HG02981 (cell line): ENCODE measurements at regions not wholly inside any gene's neighbourhood (a gene's known extent, or its start where the extent isn't known, plus 50 kb on each side); places are given as distances from the start of the nearest gene placed in this dataset.
"Not testable (repeated sequence)": the region's sequence is repeated elsewhere in the genome, so short reads cannot be mapped to it uniquely, and the experiment has no call there.

ENCODE experiments used
- ATAC-seq: cut with Tn5 transposase; IDR thresholded peaks from one replicate; pipeline ENCODE4 v1.9.1; 2021; ENCODE audit warnings: mild to moderate bottlenecking, moderate library complexity; ENCODE audit not compliant: unreplicated experiment

DNA sequence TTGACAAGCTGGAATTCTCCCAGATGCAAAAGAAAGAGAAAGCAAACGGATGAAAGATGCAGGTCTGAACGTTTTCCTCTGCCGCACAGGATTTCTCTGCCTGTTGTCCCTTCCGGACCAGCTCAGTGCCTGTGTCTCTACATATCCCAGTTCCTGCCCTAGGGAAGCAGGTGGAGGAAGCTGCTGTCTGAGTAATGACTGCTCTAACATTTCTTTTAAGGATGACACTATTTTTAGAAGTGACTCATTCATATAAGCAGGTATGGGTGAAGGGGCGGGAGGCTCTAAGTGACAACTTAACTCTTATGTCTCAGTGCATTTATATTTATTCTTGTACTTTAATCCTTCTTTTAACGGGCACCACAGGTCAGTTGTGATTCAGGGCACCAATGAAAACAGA lies 128.8 kb downstream of the SLC24A2 start:
- ATAC-seq: no peak

DNA sequence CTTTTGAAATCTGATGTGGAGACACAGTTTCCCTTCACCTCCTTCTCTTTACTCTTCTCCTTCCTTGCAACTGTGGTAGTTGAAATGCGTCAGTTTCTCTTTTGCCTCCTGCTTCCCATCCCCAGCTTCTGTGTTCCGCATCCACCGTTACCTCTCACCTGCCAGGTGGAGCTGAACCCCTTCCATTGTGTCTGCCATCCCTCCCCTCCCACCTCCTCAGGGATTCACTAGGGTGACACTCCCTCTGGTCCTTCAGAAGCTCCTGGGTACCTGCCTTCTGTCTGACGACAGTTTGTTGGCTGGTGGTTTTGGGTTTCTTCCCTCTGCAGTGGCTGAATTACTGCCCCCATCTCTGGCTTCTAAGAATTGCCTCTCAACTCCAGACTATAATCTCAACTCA lies 132.1 kb downstream of the SLC24A2 start:
- ATAC-seq: no peak

DNA sequence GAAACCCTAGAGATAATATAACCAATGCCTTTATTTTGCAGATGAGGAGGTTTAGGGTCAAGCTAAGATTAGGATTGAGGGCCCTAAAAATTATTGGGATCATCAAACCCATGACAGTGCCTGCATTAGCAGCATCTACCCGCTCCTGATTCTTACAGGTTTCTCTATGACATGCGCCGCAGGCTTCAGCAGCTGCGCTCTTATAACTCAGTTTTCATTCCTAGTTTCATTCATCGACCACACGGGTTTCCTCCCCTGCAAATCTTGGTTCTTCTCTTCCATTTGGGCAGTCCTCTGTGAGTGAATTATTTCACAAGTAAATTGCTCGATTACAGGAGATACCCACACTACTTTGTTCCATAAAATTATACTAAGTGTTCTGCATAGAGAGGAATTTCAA lies 137.2 kb downstream of the SLC24A2 start:
- no peak for ATAC-seq

DNA sequence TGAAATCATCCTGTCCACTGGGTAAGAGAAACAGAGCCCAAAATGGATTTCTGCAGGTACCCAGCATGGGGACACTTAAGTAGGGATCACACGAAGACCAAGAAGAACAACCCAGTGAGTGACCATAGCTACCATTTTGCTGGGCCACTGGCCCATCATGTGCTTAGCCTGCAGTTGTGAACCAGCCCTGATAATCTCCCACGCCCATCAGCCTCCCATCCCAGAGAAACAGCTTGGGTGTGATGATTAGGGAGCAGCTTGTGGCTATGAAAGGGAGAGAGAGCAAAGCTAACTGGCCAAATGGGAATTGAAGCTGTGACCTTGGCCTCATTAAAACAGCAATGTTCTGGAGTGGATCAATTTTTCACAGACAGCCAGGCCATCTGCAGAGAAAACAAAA lies 138.5 kb downstream of the SLC24A2 start:
- no peak for ATAC-seq

DNA sequence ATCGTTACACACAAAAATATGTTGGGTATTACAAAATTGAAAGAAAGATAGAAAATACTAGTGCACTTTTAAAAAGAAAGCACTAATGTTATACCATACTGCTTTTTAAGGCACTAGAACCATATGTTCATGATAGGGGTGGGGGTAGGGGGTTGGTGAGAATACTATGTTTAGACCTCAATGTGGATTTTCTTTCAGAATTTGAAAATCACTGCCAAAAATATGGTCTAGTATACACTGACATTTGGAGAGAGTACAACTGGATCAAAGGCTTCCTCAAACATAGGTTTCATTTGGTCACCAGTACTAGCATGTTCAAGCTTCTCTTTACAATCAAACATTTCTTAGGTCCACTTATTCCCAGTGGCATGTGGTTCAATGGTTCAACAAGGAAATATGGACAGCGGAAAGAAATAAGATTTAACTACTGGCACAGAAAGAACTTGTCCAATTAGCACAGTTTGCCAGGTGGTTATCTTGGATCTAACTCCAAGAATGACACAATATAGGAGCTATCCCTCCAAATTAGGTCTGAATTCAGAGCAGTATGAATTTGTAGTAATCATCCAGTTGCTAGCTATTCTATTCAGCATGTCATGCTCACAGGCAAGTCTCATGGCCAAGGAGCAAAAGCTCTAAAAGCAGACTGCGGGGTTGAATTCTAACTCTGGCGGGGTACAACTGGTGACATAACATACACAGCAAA lies 139.3 kb downstream of the SLC24A2 start:
- no peak for ATAC-seq

DNA sequence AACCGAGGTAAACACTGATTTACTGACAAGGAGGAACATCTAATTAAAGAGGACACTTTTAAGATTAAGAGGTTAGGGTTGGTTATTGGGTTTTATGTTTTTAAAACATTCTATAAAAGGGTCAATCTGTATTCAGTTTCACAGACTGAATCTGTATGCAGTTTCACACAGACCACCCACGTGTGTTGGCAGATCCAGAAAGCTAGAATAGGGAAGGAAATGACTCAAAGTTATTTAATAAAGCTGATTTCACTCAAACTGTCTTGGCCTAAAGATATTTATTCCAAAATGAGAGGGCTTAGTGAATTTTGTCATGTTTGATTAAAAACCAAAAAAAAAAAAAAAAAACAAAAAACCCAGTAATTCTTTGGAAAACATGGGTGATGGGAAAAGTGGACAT lies 140.2 kb downstream of the SLC24A2 start:
- no peak for ATAC-seq

DNA sequence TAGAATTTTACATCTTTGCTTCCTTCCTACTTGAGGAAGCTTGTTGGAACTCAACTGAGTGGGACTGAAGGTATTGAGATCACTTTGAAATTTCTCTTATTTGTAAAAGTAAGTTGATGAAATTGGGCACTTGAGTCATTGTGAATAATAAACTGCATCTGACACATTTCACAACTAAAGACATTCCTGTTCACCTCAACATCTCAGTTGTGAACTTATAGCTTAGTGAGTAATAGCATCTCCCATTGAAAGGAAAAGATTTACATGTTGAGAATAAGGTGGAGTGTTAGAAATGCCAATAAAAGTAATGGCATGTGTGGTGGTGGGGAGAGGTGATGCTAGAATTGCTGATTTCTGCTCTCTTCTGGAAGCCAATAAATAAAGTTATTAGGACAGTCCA lies 145.0 kb downstream of the SLC24A2 start:
- ATAC-seq: no peak

DNA sequence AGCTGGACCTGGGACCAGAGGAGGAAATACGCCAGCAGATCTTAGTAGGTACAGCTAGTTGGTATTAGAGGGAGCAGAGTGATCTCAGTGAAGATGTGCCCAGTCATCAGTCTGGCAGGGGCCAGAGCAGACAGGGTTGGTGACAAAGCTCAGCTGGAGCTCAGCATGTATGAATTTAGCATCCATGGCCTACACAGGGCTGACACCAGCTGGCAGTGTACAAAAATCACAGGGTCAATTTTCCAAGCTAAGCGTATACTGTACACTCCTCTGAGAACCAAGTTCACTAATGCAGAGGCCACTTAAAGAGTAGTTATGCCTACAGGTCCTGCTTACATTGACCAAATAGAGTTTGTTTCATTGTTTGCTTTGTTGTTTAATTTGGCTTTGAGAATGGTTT lies 146.6 kb downstream of the SLC24A2 start:
- ATAC-seq: no peak

DNA sequence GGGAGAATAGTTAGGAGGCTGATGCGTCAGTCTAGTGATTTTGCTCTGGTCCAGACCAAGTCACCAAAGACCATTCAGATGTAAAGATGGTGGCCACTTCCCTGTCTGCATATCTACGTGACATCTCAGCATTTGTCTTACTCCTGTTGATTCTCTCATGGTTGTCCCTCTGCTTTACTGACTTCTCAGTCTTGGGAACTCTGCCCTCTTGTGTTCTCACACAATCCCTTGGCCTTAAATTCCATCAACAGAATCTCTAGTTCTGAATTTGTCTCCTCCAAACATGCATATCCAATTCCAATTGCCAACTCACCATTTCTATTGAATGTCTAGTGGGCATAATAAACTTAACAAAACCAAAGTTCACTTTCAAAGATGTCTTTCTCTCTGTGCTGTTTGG lies 147.8 kb downstream of the SLC24A2 start:
- no peak for ATAC-seq

DNA sequence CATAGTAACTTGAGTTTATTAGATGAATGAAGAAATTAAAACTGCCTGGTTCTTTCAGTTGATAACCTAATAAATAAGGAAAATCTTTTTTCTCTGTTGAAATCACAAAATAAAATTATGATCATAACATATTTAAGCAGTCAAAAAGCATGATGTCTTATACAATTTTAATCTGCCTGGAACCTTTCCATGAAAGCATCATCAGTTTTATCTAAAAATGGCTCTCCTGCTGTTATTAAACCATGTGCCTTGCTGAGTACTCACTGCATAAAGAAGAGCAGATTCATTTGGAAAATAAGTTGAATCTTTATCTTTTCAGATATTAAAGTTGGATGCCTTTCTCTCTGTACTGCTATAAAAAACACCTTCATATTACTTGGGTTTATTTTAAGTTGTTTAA lies 148.8 kb downstream of the SLC24A2 start:
- no peak for ATAC-seq

DNA sequence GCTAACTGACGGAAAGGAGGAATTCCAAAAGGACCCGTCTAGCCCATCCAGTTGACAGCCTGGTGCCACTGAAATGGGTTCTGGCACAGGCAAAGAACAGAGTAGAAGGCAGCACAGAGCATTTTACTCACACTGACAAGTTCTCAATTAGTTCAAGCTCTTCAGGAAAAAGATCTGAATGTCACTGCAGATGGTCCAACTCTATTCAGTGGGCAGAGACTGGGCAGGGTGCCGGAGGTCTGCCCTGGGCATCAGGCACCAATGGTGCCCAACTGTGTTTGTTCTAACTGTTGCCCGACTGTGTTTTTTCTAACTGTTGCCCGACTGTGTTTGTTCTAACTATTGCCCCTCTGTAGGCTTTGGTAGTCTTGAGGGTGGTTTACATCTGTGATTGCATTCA lies 151.8 kb downstream of the SLC24A2 start:
- no peak for ATAC-seq

DNA sequence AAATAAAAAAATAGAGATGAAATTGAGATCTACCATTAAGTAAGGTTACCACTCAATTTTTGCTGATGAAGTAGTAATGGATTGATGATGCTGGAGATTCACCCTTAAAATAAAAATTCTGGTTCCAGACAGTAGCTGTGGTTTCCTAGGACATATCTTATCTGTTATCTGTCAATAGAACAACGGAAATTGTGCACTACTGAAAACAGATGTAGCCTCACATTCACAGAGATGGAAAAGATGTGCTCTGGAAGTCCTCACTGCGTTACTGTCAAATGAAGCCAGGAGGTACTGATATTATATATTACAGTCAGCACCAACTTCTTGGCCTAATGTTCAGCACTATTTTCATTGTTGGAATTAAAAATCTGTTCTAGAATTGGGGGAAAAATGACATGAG lies 154.0 kb downstream of the SLC24A2 start:
- ATAC-seq: no peak

DNA sequence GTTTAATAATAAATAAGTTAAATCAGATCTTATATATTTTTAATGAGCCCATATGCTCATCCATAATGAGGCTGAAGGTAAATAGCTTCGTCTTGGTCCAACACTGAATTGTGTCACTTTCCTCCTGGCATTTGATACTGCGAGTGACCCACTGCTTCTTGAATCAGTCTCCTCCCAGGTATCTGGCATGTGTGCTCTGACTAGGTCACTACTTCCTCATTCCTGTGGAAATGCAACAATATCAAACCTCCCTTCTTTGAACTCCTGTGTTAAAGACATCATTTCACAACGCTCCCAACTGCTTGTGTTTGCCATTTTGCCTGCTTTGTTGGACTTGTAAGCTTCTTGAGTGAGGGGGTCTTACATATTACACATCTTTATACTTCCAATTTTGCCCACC lies 157.7 kb downstream of the SLC24A2 start:
- no peak for ATAC-seq

DNA sequence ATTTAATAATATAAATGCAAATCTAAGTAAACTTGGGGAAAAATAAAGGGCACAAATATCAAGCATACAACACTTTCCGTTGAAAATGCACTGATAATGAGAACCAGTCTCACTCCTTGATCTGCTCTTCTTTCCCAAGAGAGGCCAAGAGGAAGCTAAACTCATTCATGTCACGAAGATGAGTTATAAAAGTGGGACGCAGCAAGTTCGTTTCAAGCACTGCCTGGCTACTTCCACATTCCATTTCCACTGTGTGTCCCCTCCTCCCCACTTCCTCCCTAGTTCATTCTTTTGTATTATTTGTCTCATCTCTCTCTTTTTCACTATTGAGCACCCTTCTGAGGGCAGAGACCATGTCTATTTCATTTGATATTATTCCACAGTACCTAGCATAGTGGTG lies 158.1 kb downstream of the SLC24A2 start:
- ATAC-seq: no peak

DNA sequence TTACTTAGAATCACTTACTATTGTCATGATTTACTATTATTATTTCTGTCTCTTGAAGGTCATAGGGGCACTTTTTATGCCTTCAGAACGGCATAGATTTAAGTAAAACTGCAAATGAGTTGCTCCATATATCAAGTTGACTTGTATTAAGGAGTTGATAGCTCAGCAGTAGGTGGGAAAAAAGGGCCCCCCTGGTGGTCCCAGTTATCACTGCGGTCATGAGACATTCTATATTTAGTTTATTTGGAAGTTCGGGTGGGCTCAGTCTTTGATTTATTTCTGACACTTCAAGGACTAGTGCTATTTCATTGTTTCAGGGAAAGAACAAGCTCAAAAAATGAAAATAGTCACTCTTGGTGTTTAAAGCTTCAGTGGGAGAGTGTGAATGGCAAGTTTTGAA lies 159.3 kb downstream of the SLC24A2 start:
- ATAC-seq: no peak

DNA sequence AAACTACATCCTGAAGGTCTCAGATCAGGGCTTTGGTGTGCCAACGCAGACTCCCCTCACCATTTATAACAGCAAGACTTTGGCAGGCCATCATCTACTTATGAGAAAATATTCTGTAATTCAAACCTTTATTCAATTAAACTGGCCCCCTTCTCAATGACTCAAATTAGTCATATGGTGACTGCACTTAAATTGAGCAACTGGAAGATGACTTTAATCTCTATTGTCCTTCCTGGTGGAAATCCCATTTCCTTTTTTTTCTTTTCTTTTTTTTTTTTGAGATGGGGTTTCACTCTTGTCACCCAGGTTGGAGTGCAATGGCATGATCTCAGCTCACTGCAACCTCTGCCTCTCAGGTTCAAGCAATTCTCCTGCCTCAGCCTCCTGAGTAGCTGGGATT lies 163.4 kb downstream of the SLC24A2 start:
- not testable (repeated sequence) for ATAC-seq

DNA sequence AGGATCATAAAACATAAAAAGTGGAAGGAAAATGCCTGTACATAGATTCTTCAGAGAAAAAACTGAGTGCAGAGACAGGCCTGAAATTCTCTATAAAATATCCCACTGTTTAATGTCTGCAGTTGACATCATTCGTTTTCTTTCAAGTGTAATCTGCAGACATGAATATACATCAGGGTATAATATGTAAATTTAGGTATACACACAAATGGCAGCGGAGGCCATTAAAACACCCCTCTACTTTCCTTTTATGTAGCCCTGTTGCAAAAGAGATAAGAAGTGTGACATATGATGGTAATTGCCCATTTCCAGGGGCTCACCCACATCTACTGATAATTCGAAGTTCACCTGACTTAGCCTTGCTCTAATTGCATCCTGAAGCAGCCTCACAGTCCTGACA lies 164.3 kb downstream of the SLC24A2 start:
- no peak for ATAC-seq

DNA sequence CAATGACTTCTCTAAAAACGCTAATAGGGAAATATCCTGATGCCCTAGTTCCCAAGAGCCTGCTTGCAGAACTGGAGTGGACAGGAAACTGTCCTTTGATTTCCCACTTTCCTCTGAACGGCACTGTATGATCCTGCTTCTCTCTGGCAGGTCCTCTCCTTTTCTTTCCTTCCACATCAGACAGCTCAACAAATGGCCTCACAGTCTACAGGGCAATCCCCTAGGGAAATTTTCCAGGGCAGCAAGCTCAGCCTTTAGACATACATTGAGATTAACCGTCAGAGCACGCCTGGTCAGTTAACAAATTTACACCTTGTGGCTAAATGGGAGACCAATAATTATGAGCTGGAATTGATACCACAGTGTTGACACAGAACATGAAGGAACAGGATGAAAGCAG lies 164.9 kb downstream of the SLC24A2 start:
- no peak for ATAC-seq

DNA sequence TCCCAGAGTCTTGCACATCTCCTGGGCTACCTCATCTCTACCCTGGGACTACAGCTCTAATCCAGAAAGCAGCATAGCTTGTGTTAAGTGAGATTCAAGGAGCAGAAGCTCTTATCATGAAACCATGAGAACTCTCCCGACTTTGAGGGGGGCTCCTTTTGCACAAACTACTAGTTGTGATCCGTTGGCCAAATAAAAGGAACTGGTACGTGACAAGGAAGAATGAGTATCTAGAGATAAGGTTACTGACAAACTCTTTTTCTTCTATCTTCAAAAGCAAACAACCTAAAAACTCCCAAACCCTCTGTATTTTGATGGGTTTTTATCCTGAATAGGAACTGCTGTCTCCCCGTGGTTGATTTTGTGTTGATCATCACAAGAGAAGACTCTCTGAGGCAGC lies 168.5 kb downstream of the SLC24A2 start:
- ATAC-seq: no peak

DNA sequence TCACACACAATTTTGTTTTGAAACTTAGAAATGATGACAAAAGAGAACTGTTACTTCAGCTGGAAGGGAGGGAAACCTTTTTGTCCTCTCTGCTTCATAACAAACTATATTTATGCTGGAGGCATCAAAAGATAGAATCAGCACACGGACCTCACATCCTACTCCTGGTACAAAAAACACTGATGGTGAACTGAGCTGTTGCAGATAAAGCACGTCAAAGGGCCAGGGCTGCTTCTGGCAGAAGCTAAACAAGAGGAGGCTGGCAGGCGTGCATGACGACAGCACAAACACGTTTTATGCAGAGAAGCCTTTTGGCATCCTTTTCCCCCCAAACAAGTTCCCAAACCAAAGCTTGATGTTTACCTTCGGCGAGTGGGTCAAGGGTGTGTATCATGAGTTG lies 169.6 kb downstream of the SLC24A2 start:
- no peak for ATAC-seq

DNA sequence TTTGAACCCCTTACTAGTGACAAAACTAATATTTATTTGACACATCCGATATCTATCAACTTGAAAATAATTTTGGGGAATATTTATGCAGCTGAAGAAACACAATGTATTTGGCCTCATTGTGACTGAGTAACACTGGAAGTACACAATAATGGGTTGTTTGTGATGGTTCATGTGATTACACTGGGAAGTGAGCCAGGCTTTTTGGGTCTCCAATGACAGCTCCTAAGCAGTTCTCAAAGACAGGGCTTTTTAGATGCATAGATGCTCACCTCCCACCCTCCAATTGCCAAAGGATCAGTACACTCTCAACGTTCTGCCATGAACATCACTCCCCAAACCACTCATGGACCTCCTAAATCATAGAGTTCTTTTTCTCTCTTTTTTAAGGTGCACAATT lies 170.0 kb downstream of the SLC24A2 start:
- no peak for ATAC-seq

DNA sequence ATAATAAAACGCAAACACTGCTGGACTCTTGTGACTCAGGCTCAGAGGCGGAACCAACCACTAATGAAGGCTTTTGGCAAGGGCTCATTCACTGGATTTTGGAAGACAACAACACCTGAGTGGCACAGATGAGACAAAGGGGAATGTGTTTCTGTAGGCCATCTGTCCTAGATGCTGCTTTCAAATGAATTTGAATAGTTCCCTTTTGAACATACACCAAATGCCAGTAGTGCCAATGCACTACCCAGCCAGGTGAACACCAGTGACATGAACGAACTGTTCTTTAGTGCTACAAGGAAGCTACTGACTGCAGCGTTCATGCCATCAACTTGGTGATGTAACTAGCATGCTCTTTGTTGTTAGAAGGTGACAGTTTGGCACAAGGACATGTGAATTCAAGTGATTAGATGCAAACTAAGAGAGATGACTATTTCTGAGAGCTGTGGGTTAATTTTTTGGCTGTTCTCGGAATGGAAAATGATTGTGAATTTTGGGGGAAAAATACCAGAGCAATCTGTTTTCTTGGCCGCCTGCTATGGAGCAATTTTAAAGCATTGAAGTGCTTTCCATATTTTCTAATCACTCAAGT lies 173.7 kb downstream of the SLC24A2 start:
- no peak for ATAC-seq

DNA sequence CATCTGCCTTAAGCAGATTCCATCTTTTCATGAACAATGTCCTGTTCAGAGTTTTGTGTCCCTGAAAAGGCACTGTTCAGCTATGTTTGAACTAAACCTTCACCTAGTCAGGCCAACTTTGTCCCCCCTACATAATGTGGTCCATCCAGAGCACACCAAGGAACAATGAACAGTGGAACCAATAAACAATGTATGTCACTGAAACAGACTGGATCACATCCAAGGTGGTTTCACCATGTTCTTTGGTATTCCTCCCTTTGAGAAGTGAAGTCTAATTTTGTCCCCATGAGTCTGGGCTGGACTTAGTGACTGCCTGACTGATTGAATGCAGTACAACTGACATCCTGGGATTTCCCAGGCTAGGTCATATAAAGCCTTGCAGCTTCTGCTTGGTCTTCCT lies 174.5 kb downstream of the SLC24A2 start:
- no peak for ATAC-seq
